ENCODE measurements at regions not wholly inside any gene's neighbourhood (a gene's known extent, or its start where the extent isn't known, plus 50 kb on each side); places are given as distances from the start of the nearest gene placed in this dataset.

DNA sequence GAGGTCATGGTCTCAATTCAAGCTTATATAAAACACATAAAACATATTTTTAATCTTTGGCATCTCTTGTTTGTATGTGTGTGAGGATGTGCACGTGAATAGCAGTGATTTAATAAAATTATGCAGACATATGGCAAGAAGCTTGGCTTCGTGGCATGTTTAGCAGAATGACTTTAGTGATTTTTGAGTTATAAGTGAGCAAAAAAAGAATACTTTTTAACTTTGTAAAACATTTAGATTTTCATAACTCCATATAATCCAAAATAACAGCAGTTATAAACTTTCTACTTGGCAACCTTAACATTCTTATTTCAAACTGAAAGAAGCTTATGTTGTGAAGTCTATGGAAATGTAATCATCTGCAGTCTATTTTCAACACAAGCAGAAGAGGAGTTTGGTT lies 120.6 kb downstream of the SLITRK1 start:
- TF ChIP-seq, protein P1, sequence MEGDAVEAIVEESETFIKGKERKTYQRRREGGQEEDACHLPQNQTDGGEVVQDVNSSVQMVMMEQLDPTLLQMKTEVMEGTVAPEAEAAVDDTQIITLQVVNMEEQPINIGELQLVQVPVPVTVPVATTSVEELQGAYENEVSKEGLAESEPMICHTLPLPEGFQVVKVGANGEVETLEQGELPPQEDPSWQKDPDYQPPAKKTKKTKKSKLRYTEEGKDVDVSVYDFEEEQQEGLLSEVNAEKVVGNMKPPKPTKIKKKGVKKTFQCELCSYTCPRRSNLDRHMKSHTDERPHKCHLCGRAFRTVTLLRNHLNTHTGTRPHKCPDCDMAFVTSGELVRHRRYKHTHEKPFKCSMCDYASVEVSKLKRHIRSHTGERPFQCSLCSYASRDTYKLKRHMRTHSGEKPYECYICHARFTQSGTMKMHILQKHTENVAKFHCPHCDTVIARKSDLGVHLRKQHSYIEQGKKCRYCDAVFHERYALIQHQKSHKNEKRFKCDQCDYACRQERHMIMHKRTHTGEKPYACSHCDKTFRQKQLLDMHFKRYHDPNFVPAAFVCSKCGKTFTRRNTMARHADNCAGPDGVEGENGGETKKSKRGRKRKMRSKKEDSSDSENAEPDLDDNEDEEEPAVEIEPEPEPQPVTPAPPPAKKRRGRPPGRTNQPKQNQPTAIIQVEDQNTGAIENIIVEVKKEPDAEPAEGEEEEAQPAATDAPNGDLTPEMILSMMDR (conservative IDR thresholded peaks at IDR 0.05; ENCODE audit: low read depth, low read length) = no peak
- TF ChIP-seq RCOR1 (IDR thresholded peaks at IDR 0.05; ENCODE audit: insufficient replicate concordance, low read length) (no peak), SMC3 (IDR thresholded peaks at IDR 0.05; ENCODE audit: low read depth, low read length) (no peak), USF2 (IDR thresholded peaks at IDR 0.05; ENCODE audit: low read depth, low read length) (no peak), ELK1 (IDR thresholded peaks at IDR 0.05; ENCODE audit: borderline replicate concordance, low read depth, low read length) (no peak), POLR2A (IDR thresholded peaks at IDR 0.05; ENCODE audit: low read depth, low read length) (no peak), MAFK (IDR thresholded peaks at IDR 0.05; ENCODE audit: low read depth, low read length) (no peak), BHLHE40 (IDR thresholded peaks at IDR 0.05; ENCODE audit: low read depth, low read length) (no peak), RFX5 (IDR thresholded peaks at IDR 0.05; ENCODE audit: low read depth, low read length) (no peak), MXI1 (IDR thresholded peaks at IDR 0.05; ENCODE audit: borderline replicate concordance, low read depth, low read length) (no peak), MAZ (IDR thresholded peaks at IDR 0.05; ENCODE audit: borderline replicate concordance, low read depth, low read length) (no peak), CEBPB (IDR thresholded peaks at IDR 0.05; ENCODE audit: low read depth, low read length) (no peak)

All from IMR-90 (cell line).